ENCODE measurements at regions not wholly inside any gene's neighbourhood (a gene's known extent, or its start where the extent isn't known, plus 50 kb on each side); places are given as distances from the start of the nearest gene placed in this dataset.

DNA sequence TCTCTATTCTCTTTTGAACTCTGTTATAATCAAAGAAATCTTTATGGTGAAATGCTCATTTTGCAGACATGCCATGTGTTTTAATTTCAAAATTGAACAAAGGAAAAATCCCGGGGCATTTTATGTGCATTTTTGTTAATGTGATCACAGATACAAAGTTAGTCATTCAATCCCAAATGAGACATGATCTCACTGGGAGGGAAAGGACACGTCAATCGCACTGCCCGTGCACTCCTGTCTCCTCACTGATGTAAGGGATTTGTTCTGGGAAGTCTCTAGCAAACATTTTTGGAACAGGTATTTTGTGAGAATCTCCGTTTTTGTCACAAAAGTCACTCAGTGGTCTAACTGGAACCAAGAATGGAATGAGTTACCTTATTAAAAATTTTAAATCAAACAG is 97.9 kb upstream of the RANBP6 start:
- TF ChIP-seq CTCF (IDR thresholded peaks at IDR 0.05) (no peak), EZH2phosphoT487 (IDR thresholded peaks at IDR 0.05) (no peak)
